ENCODE measurements at regions not wholly inside any gene's neighbourhood (a gene's known extent, or its start where the extent isn't known, plus 50 kb on each side); places are given as distances from the start of the nearest gene placed in this dataset.
"Not testable (repeated sequence)": the region's sequence is repeated elsewhere in the genome, so short reads cannot be mapped to it uniquely, and the experiment has no call there.

DNA sequence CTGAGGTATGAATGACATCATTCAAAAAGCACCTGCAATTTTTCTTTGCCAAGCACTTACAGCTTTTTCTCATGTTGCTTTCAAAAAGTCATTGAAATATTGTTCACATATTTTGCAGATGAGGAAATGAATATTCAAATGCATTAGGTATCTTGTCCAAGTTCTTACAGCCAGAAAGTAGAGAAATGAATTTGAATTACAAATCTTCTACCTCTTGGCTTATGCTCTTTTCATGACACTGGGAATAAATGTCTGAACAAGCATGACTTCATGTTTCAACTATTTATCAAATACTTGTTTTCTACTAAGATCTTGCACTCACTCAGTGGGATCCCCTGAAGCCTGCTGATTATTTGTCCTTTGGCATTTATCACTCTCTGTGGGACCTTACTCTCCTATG, 267.2 kb upstream of the BTG1 start:
- H3K4me2 ChIP-seq (ENCODE audit: low read length) = no peak overlapping the region
- no peak overlapping the region for H3K4me3 ChIP-seq (ENCODE audit: low read depth, low read length, poor library complexity, severe bottlenecking)
- TF ChIP-seq EZH2phosphoT487 (IDR thresholded peaks at IDR 0.05; ENCODE audit: borderline replicate concordance, low read depth, low read length) = no peak
- TF ChIP-seq, protein P1, sequence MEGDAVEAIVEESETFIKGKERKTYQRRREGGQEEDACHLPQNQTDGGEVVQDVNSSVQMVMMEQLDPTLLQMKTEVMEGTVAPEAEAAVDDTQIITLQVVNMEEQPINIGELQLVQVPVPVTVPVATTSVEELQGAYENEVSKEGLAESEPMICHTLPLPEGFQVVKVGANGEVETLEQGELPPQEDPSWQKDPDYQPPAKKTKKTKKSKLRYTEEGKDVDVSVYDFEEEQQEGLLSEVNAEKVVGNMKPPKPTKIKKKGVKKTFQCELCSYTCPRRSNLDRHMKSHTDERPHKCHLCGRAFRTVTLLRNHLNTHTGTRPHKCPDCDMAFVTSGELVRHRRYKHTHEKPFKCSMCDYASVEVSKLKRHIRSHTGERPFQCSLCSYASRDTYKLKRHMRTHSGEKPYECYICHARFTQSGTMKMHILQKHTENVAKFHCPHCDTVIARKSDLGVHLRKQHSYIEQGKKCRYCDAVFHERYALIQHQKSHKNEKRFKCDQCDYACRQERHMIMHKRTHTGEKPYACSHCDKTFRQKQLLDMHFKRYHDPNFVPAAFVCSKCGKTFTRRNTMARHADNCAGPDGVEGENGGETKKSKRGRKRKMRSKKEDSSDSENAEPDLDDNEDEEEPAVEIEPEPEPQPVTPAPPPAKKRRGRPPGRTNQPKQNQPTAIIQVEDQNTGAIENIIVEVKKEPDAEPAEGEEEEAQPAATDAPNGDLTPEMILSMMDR (conservative IDR thresholded peaks at IDR 0.05; ENCODE audit: low read length) = no peak
- peaks cover 23% of the 10 kb centered on the region for H3K4me1 ChIP-seq (ENCODE audit: insufficient read depth, low read length, poor library complexity, severe bottlenecking)
- no peak overlapping the region for H3K27ac ChIP-seq (ENCODE audit: low read depth, low read length, poor library complexity, severe bottlenecking)
- no peaks in the 10 kb centered on the region for H3K9me2 ChIP-seq (ENCODE audit: insufficient read depth, low read length)
- BruUV-seq (replicated peaks) = no TSS peak
- POLR2A ChIA-PET = no interaction called here
- no peaks in the 10 kb centered on the region for H3K79me2 ChIP-seq (ENCODE audit: insufficient read depth, low read depth, low read length)
- CTCF ChIA-PET (ENCODE audit: unreplicated experiment) = no interaction called here
- H2AFZ ChIP-seq (ENCODE audit: low read length) = no peak overlapping the region
- DNase-seq (ENCODE audit: low spot score) = no peak
- H4K20me1 ChIP-seq (ENCODE audit: insufficient read depth, low read length) = no peaks in the 10 kb centered on the region
- intact Hi-C loops (cut with micrococcal nuclease; ENCODE audit: unreplicated experiment) = no loop called here
- H3K9me3 ChIP-seq (ENCODE audit: low read length) = no peaks in the 10 kb centered on the region
- H3K36me3 ChIP-seq (ENCODE audit: insufficient read depth, low read length) = no peaks in the 10 kb centered on the region

DNA sequence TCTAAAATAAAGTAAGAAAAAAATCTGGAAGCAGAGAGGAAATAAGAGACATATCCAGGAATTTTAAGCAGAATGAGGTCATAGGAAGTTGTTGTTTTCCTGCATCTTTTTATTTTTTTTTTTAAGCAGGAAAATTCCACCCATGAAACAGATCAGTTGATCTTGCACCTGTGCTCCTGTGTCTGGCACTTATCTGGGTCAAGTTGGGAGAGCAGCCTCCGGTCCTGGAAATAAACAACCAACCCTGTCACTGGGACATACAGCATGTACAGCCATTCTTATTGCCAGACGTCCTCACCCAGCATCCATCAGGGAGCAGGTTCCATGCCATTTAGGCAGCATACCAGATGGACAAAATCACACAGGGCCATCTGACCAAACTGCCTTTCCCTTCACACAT, 266.0 kb upstream of the BTG1 start:
- no peak overlapping the region for H3K4me2 ChIP-seq (ENCODE audit: low read length)
- no peak overlapping the region for H2AFZ ChIP-seq (ENCODE audit: low read length)
- H3K4me1 ChIP-seq (ENCODE audit: insufficient read depth, low read length, poor library complexity, severe bottlenecking) = peaks cover 32% of the 10 kb centered on the region
- no peaks in the 10 kb centered on the region for H3K36me3 ChIP-seq (ENCODE audit: insufficient read depth, low read length)
- no peaks in the 10 kb centered on the region for H3K79me2 ChIP-seq (ENCODE audit: insufficient read depth, low read depth, low read length)
- no peak overlapping the region for H3K4me3 ChIP-seq (ENCODE audit: low read depth, low read length, poor library complexity, severe bottlenecking)
- no peak for DNase-seq (ENCODE audit: low spot score)
- TF ChIP-seq, protein P1 (conservative IDR thresholded peaks at IDR 0.05; ENCODE audit: low read length) = no peak
- TF ChIP-seq EZH2phosphoT487 (IDR thresholded peaks at IDR 0.05; ENCODE audit: borderline replicate concordance, low read depth, low read length) = no peak
- ChIA-PET CTCF (ENCODE audit: unreplicated experiment) (no interaction called here), POLR2A (no interaction called here)
- H3K9me3 ChIP-seq (ENCODE audit: low read length) = no peaks in the 10 kb centered on the region
- intact Hi-C loops (cut with micrococcal nuclease; ENCODE audit: unreplicated experiment) = no loop called here
- H4K20me1 ChIP-seq (ENCODE audit: insufficient read depth, low read length) = no peaks in the 10 kb centered on the region
- no TSS peak for BruUV-seq (replicated peaks)
- H3K9me2 ChIP-seq (ENCODE audit: insufficient read depth, low read length) = no peaks in the 10 kb centered on the region
- no peak overlapping the region for H3K27ac ChIP-seq (ENCODE audit: low read depth, low read length, poor library complexity, severe bottlenecking)

DNA sequence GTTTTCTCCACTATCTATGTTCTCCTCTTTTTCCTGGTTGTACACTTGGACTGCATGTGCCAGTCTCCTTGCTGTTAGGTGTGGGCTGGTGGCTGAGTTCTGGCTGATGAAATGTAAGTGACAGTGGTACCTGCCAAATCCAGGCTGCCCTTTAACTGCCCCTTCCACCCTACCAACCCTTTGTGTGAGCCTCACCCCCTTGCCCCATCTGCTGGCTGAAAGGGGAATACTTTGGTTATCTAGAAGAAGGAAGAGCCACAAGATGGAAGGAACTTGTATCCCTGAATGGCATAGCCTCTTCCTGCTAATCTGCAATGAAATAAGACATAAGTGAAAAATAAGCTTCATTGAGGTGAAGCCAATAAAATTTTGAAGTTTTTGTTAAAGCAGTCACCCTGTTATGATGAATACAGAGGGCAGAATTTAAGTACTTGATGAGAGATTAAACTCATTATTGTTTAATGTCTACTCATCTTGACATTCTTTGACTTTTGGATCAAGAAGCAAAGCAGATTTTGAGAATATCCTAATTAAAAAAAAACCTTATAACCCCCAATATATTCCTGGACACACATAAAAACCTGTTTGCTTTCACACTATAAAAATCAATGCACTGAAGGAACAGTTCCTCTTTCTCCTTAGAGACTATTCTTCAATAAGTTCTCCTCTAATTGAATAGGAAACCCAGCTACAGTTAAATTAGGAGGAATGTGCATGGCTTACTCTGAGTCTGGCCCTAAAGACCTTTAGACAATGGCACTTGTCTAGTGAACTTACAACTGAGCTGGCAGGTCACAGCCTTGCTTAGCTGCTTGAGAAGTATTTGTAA, 262.6 kb upstream of the BTG1 start:
- intact Hi-C loops (cut with micrococcal nuclease; ENCODE audit: unreplicated experiment) = loop anchor here (1.0 to 5.0 kb wide), 5 partner anchors 37 to 596 kb away; no protein-coding TSS in a partner anchor
- CTCF ChIA-PET (ENCODE audit: unreplicated experiment) = interaction anchor here (0.6 to 2.8 kb wide), 10 partner anchors 9 to 262 kb away, joined by 3 to 12 read pairs (median 4); no protein-coding TSS in a partner anchor
- H3K9me2 ChIP-seq (ENCODE audit: insufficient read depth, low read length) = no peaks in the 10 kb centered on the region
- no peaks in the 10 kb centered on the region for H3K79me2 ChIP-seq (ENCODE audit: insufficient read depth, low read depth, low read length)
- POLR2A ChIA-PET = interaction anchor here (0.6 to 5.2 kb wide), 31 partner anchors 9 to 1005 kb away, joined by 3 to 27 read pairs (median 5); partner anchors contain the start of gene BTG1
- no TSS peak for BruUV-seq (replicated peaks)
- H3K27ac ChIP-seq (ENCODE audit: low read depth, low read length, poor library complexity, severe bottlenecking) = peak overlapping the region; percentile 12
- peak; percentile 81 for DNase-seq (ENCODE audit: low spot score)
- H2AFZ ChIP-seq (ENCODE audit: low read length) = peak overlapping the region; percentile 81
- H3K4me3 ChIP-seq (ENCODE audit: low read depth, low read length, poor library complexity, severe bottlenecking) = no peak overlapping the region
- peak overlapping the region; percentile 36 for H3K4me2 ChIP-seq (ENCODE audit: low read length)
- no peaks in the 10 kb centered on the region for H3K9me3 ChIP-seq (ENCODE audit: low read length)
- peaks cover 52% of the 10 kb centered on the region for H3K4me1 ChIP-seq (ENCODE audit: insufficient read depth, low read length, poor library complexity, severe bottlenecking)
- H3K36me3 ChIP-seq (ENCODE audit: insufficient read depth, low read length) = no peaks in the 10 kb centered on the region
- H4K20me1 ChIP-seq (ENCODE audit: insufficient read depth, low read length) = no peaks in the 10 kb centered on the region
- TF ChIP-seq, protein P1 (conservative IDR thresholded peaks at IDR 0.05; ENCODE audit: low read length) = peak; percentile 93
- no peak for TF ChIP-seq EZH2phosphoT487 (IDR thresholded peaks at IDR 0.05; ENCODE audit: borderline replicate concordance, low read depth, low read length)

DNA sequence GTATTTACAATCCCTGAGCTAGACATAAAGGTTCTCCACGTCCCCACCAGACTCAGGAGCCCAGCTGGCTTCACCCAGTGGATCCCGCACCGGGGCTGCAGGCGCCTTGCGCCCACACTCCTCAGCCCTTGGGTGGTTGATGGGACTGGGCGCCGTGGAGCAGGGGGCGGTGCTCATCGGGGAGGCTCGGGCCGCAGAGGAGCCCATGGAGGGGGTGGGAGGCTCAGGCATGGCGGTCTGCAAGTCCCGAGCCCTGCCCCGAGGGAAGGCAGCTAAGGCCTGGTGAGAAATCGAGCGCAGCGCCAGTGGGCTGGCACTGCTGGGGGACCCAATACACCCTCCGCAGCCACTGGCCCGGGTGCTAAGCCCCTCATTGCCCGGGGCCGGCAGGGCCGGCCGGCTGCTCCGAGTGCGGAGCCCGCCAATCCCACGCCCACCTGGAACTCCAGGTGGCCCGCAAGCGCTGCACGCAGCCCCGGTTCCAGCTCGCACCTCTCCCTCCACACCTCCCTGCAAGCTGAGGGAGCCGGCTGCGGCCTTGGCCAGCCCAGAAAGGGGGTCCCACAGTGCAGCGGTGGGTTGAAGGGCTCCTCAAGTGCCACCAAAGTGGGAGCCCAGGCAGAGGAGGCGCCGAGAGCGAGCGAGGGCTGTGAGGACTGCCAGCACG, 260.9 kb upstream of the BTG1 start:
- not testable (repeated sequence) for H2AFZ ChIP-seq (ENCODE audit: low read length); H3K4me2 ChIP-seq (ENCODE audit: low read length); H3K79me2 ChIP-seq (ENCODE audit: insufficient read depth, low read depth, low read length); H3K4me3 ChIP-seq (ENCODE audit: low read depth, low read length, poor library complexity, severe bottlenecking); H3K9me3 ChIP-seq (ENCODE audit: low read length); H3K9me2 ChIP-seq (ENCODE audit: insufficient read depth, low read length); H3K36me3 ChIP-seq (ENCODE audit: insufficient read depth, low read length); DNase-seq (ENCODE audit: low spot score); BruUV-seq (replicated peaks); H4K20me1 ChIP-seq (ENCODE audit: insufficient read depth, low read length); H3K27ac ChIP-seq (ENCODE audit: low read depth, low read length, poor library complexity, severe bottlenecking)
- peaks cover 69% of the 10 kb centered on the region for H3K4me1 ChIP-seq (ENCODE audit: insufficient read depth, low read length, poor library complexity, severe bottlenecking)
- ChIA-PET POLR2A (interaction anchor here (0.7 to 5.6 kb wide), 6 partner anchors 42 to 272 kb away, joined by 3 to 76 read pairs (median 16); partner anchors contain the start of gene BTG1), CTCF (ENCODE audit: unreplicated experiment) (interaction anchor here (2.8 kb wide), 1 partner anchor 40 kb away, joined by 12 read pairs; no protein-coding TSS in a partner anchor)
- intact Hi-C loops (cut with micrococcal nuclease; ENCODE audit: unreplicated experiment) = loop anchor here (5.0 kb wide), 1 partner anchor 594 kb away; no protein-coding TSS in a partner anchor

All from OCI-LY7 (cell line).